A204.1 (cell line): ENCODE measurements at regions not wholly inside any gene's neighbourhood (a gene's known extent, or its start where the extent isn't known, plus 50 kb on each side); places are given as distances from the start of the nearest gene placed in this dataset.

Experiments
- FAIRE-seq: peaks from 2 replicates; lab custom pipeline; 2012; peaks lifted over from hg19 to GRCh38; lab: Jason Lieb, UNC

DNA sequence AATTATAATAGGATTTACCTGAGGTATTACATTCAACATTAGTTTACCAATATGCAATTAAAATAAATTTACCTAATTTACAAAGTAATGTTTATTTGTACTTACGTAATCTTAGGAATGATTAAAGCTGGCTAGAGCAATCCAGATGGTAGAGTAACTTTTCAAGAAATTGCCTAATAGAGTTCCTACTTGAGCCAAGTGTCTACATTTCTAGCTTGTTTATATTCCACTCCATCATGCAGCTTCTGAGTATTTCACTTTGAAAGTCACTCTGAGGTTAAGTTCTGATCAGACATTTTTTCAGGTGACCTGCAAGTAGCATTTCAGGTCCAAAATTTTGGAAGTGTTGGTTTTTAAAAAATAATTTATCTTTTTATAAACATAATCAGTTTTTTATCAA is 1080.7 kb downstream of the TRHDE start:
- FAIRE-seq = no peak

DNA sequence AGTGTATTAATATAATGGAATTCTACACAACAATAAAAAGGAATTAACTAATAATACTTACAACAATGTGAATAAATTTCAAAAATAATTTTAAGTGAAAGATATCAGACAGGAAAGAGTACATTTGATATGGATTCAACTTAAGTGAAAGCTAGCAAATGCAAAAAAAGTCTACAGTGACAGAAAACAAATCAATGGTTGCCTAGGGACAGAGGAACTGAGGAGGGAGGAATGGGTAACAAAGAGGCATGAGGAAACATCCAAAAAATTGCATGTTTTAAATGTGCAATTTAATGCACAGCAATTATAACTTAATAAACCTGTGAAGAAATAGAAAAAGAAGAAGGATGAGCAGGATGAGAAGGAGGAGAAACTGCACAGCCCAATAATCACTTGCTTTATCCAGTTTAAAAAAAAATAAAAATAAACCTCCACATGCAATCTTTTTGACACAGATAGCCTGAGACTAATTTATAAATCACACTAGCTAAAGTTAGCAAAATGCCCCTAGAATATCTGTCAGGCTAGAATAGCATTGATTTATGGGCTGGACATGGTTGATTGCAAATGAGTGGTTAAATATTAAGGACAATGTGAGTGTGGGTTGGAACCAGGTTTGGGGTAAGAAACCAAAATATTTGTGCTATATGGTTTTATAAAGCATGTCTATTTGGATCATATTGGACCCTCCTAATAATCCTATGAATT is 1089.1 kb downstream of the TRHDE start:
- no peak for FAIRE-seq

DNA sequence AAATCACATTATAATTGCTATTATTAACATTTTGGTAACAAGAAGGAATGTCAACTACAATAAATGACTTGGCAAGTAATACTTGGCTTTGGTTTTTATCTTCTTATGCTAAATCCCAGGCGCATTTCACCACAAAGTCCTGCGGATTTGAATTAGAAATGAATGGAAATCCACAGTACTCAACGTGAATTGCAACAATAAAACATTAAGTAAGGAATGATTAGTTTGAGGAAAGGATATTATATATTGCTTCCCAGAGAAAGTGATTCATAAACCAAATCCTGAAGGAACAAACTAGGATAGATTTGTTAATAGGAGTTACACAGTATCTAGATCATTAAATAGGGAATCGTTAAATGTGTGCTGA is 1089.7 kb downstream of the TRHDE start:
- no peak for FAIRE-seq

DNA sequence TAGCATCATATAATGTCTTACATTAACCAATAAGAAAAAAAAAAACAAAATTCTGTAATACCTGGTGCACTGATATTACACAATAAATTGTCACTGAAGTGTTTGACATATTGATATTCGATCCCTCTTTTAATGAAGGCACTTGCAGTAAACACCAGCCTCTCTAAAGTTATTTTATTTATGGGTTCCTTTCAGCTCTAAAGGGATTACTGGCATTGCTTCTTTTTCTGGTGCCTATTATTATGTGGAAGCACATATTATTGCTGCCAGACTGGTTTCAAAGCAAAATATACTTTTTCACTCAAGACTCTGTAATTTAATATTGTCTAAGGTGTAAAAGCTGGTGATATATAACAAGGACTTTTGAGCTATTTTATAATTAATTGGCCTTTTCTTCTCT is 1090.5 kb downstream of the TRHDE start:
- no peak for FAIRE-seq

DNA sequence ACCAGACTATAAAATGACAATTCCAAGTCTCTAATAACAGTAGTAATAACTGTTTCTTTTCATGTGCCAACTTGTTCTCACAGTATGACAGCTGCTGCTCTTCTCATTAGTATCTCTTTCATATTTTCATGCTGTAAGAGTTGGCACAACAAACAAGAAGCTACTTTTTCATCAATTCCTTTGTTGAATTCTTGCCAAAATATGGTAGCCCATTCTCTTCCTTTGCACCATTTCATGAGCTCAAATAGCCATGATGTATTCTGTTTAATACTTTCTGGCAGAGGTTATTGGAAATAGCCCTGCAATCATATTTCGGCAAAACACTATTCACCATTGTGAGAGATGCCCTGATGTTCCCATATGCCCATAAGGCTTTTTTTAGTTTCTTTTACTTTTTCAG is 1100.7 kb downstream of the TRHDE start:
- no peak for FAIRE-seq

DNA sequence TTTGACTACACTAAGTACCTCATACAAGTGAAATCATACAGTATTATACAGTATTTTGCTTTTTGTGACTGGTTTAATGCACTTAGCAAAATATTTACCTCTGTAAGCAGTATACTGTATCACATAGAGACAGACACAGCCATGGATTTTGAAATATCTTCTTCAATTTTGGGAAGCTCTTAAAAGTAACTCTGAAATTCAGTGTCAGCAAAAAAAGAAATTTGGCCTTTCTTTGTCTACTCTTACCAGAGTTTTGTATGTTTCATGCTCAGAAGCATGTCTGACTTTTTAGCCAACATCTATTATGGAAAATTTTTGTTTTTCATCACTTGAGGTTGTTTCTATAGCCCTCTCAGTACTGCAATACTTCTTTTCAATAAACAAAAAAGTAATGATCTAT is 1102.2 kb downstream of the TRHDE start:
- FAIRE-seq = no peak

DNA sequence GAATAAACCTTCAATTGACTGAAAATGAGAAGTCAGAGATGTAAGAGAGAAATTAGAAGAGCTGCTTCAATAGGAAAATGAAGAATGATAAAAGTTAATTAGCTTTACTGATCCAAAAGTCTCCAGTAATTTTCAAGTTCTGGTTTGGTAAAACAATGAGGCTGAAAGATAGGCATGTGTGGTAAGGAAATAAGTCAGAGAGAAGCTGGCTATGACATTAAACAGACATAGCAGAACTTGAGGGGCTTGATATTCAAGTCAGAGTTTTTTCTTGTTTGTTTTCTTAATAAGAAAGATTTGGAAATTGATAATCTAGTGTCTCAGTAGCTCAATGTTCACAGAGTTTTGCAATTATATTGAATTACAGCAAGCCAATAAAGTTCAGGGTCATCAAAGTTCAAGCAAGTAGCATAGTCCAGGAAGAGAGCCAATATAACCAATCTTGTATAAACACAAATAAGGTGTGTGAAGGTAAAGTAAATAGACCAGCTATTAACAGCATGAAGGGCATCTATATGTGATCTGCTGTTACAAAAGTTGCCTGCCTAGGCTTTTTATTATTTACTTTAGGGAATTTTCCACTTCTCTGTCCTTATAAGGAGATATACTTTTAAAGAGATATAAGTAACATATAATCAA is 1111.5 kb downstream of the TRHDE start:
- FAIRE-seq = no peak

DNA sequence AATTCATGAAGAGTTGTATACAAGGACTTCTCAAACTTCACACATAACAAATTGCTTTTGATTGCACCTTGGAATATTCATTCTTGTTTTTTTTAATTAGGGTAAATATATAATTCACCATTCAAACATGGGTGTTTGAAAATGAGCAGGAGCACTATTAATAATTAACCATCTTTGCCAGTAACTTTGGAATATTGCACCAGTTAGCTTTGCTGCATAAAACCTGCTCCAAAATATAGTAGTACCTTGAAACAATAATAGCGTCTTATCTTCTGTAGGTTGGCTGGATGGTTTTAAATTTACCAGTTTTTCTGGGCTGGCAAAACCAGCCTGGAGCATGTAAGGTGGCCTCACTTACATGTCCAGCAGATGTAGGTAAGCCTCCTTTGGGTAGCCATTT is 1112.4 kb downstream of the TRHDE start:
- FAIRE-seq = no peak

DNA sequence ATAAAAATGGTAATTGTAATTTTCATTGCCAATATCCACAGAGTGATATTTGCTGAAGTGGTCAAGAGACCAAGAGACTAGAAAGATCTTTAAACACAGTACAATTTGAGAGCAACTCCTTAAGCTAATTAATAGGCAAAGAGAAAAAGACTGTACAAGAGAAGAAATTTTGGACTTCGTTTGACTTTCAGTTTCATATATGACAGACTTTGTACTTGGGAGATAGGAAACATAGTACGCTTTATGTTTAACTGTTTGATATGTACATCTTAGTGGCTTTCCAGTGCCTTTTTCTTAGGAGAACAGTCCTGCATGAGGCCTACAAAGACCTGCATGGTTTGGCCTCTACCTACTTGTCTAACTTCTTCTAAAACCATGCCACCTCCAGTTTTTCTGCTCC is 1118.1 kb downstream of the TRHDE start:
- FAIRE-seq = no peak

DNA sequence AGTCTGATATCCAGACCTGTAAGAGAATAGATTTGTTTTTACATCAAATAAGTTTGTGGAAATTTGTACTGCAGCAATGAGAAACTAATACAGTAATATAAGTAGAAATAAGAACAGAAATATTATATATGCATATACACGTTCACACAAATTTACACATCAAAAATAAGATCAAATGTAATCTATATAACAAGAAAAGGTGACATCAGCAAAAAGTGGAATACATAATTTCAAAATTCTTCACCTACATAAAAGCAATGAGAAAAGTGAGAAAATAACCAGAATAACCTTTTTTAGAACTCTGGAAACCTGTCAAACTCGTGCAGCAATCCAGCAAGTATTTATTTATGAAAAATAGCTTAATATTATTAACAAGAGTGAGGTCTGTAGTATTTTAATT is 1124.6 kb upstream of the ATXN7L3B start:
- no peak for FAIRE-seq

DNA sequence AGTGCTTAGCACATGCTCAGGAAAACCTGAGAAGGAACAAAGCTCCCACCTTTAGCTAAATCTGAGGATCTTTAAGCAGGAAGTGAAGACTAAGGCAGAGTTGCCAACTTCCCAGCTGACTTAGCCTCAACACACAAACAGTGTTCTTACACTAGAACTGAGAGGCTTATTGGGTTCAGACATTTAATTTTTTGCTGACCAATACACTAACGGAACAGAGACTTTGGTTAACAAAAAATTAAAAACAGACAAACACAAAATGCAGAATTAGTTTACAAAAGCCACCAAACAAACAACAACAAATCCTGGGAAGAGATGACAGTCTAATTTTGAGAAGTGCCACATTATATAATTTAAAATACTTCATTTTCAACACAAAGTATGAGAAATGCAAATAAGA is 1123.7 kb upstream of the ATXN7L3B start:
- FAIRE-seq = no peak

DNA sequence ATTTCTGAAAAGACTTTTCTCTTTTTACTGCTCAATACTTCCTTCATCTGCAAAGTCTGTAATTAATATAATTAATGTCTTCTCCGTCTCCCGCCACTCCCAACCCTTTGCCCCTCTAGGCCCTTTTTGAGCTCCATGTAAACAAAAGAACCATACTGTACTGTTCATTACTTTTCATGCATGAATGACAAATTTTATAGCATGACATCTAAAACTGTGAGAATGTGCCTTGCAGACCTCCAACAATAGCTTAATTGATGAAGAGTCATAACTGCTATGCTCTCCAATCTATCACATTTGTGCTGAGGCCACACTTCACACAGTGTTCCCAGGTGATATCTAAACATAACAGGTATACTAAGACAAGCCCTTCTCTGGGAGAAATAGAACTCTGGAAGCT is 1122.7 kb upstream of the ATXN7L3B start:
- no peak for FAIRE-seq

DNA sequence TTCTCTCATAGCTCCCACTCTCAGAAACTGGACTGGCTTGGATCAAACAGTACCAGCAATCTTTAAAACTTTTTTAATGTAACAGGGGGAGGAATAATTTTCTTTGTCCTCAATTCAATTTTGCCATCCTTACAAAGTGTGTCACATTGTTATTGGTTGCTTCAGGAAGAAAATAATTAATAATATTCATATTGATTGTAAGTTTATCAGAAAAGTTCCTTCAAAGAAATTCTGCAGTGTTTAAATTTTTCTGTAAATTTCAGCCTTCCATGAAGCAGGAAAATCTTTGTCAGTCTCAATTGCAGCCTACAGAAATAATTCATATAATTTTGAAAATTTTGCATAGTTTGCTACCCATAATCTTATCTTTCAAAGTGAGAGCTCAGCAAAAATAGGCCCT is 1119.1 kb upstream of the ATXN7L3B start:
- FAIRE-seq = no peak

DNA sequence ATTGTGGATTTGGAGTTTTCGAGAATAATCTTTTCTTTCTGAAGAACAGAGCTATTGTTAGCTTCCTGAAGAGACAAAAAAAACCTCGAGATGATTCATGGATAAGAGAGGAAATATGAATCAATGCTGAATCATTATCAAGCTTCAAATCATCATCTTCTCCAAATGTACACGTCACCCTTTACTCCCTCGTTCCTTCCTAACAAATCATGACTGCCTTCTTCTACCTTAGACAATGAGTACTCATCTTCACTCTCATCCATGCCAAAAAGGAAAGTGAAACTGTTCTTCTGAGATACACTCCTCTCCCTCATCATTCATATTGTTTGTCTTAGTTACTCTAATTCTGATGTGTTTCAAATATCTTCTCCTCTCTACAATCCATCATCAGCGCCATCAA is 1115.8 kb upstream of the ATXN7L3B start:
- FAIRE-seq = no peak

DNA sequence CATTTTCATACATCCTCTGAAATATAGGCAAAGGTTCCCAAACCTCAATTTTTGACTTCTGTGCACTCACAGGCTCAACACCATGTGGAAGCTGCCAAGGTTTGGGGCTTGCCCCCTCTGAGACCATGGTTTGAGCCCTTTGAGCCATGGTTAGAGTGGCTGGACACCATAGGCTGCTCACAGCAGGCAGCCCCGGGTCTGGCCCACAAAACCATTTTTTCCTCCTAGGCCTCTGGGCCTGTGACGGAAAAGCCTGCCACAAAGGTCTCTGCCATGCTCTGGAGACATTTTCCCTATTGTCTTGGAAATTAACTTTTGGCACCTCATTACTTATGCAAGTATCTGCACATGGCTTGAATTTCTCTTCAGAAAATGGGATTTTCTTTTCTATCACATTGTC is 1113.2 kb upstream of the ATXN7L3B start:
- no peak for FAIRE-seq

DNA sequence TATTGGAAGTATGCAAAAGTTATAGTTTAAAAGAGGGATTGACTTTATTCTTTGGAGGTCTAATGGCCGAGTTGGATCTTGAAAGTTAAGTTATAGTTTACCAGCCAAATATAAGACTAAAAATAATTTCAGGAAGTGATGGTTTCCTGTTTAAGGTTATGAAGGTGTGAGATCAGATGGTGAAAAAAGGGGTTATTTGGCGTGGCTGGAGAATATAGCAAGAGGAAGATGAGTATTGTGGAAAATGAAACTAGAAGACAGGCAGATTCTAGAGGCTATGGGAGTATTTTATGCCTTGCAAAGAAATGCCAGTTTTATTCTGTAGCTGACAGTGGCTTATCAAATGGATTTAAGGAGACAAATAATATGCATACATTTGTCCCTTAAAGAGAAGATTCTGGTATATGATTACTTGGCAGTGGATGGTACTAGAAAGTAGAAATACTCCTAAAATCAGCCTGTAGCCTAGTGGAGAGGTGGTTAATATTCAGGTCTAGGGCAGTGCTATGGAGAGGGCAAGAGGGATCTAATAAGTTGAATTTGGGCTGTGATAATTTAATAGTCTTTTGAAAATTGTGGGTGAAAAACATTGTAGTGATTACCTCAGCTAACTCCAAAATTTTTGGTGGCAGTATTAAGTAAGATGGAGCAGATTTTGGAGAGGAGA is 1091.8 kb upstream of the ATXN7L3B start:
- FAIRE-seq = no peak

DNA sequence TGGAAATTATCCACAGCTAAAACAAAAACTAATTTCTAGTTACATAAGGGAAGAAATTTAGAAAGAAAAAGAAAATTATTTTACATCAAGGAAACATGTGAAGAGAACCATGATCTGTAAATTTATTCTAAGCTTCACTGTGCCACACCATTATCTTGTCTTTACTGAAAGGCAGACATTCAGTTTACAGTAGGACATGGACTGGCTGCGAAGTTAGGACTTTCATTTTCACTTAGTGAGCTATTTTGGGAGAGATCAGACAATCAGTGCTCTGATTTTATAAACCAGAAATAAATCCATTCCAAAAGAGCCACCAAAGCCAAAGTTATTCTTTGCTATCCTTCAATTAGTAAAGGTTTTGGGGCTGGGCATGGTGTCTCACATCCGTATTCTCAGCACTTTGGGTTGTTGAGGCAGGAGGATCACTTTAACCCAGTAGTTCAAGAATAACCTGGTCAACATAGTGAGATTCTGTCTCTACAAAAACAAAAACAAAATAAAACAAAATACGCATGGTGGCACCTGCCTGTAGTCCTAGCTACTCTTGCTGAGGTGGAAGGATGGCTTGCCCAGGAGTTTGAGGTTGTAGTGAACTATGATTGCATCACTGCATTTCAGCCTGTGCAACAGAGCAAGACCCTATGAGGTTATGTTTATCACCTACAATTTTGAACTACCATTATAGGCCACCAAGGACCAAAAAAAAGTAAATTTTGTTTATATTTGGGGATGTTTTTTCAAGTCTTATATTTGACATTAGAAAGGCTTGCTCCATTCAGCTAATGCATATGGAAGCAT is 1084.8 kb upstream of the ATXN7L3B start:
- FAIRE-seq = no peak

DNA sequence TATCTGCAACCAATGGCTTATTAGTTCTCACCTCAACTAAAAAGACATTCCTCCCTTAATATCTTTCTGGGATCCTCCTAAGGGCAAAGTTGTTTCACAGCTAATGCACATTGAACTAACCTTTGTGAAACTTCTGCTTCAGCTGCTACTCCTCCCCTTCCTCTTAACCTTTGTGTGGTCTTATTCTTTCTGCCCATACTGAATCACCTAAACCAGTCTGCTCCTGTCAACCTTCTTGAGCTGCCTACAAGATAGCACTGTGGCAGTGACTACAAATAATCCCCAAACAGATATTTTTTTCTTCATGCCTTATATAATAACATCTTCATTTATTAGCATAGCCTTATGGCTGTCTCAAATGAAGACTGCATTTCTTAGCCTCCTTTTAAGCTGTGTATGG is 1077.4 kb upstream of the ATXN7L3B start:
- no peak for FAIRE-seq

DNA sequence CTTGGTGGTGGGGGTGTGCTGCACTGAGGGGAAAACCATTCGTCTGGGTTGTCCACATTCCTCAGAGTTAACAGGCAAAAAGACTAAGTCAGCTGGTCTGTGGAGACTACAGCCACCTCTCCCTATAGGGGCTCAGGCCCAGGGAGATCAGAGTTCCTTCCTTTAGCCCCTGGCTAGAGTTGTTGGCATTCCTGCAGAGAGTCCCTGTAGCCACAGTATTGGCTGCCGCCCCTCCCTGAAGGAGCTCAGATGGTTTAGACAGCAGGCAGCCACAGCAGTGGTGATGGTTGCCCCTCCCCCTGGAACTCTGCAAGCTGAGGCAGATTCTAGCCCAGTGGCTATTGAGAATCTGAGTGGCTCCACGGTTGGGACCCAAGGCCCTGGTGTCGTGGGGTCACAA is 1072.5 kb upstream of the ATXN7L3B start:
- FAIRE-seq = no peak

DNA sequence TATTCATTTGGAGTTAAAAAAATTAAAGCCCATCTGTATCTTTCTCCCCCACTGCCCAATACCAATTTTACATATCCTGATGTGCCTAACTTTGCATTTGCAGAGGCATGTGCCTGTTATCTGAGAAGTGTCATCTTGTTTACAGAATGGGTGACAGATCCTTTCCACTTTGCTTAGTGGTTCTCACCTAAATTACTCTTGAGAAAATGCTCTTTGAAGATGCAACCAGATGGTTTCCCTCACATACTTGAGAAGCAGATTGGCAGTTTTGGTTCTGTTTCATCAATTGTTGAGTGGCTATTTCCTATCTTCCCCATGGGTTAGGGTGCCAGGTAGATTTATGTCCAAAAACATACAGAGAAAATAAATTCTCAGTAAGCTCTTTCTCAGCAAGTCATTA is 1051.4 kb upstream of the ATXN7L3B start:
- no peak for FAIRE-seq

DNA sequence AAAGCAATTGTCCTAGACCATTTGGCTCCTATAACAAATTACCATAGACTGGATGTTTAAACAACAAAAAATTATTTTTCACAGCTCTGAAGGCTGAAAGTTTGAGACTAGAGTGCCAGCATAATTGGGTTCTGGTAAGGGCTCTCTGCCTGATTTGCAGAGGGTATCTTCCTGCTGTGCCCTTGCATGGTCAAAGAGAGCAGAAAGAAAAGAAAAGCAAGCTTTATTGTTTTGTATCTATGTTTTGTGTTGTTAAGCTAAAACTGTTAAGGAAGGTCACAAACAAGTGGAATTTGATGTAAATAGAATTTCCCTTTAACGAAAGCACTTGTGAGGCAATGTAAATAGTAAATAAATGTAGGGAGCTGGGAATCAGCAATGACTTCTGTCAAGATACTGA is 1031.0 kb upstream of the ATXN7L3B start:
- FAIRE-seq = no peak

DNA sequence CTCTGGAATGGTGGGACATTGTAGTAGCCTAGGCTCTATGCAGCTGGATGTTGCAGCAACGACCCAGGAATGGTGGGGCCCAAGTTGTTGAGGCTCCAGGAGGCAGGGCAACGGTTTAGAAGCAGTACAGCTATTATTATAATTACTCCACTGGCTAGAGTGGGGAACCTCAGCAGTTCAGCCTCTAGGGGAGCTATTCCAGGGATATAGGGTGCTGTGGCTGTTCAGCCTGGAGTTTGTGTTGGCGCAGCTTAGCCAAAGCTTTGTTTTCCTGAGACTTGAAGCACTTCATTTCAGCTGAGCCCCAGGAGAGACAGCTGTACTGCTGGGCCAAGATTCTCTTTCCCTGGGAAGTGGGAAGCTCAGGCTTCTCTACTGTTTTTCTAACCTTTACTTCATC is 1023.0 kb upstream of the ATXN7L3B start:
- no peak for FAIRE-seq

DNA sequence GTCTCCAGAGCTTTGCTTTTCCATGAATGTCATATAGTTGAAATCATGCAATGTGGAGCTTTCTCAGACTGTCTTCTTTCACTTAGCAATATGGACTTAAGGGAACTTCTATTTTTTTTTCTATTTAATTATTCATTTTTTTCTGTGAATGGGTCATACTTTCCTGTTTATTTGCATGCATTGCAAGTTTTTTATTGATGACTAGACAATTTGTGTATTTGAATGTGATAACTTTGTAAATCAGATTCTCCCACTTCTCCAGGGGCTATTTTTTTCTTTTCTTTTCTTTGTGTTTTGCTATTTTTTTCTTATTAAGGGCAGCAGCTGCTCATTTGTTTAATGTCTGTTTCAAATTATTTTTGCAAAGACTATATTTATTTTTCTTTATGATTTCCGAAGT is 1019.8 kb upstream of the ATXN7L3B start:
- FAIRE-seq = no peak
